ENCODE measurements at regions not wholly inside any gene's neighbourhood (a gene's known extent, or its start where the extent isn't known, plus 50 kb on each side); places are given as distances from the start of the nearest gene placed in this dataset.

GRCh38 chr12:77686760-77687159, 143.9 kb upstream of the NAV3 start:
- TF ChIP-seq CTCF (IDR thresholded peaks at IDR 0.05), result no peak
- no peak for TF ChIP-seq POLR2A (IDR thresholded peaks at IDR 0.05)

Data from thyroid gland (tissue), 4 donors.